Left renal cortex interstitium (tissue), 4 donors: ENCODE measurements at regions not wholly inside any gene's neighbourhood (a gene's known extent, or its start where the extent isn't known, plus 50 kb on each side); places are given as distances from the start of the nearest gene placed in this dataset.
"Not testable (repeated sequence)": the region's sequence is repeated elsewhere in the genome, so short reads cannot be mapped to it uniquely, and the experiment has no call there.

Experiments
- DNase-seq, 4 donors: peaks; one replicate each; pipeline ENCODE4 v3.0.0-alpha.2; 2013; ENCODE audit warnings: low read depth in 4 of 4, low spot score in 2 of 4, missing footprints in 1 of 4

DNA sequence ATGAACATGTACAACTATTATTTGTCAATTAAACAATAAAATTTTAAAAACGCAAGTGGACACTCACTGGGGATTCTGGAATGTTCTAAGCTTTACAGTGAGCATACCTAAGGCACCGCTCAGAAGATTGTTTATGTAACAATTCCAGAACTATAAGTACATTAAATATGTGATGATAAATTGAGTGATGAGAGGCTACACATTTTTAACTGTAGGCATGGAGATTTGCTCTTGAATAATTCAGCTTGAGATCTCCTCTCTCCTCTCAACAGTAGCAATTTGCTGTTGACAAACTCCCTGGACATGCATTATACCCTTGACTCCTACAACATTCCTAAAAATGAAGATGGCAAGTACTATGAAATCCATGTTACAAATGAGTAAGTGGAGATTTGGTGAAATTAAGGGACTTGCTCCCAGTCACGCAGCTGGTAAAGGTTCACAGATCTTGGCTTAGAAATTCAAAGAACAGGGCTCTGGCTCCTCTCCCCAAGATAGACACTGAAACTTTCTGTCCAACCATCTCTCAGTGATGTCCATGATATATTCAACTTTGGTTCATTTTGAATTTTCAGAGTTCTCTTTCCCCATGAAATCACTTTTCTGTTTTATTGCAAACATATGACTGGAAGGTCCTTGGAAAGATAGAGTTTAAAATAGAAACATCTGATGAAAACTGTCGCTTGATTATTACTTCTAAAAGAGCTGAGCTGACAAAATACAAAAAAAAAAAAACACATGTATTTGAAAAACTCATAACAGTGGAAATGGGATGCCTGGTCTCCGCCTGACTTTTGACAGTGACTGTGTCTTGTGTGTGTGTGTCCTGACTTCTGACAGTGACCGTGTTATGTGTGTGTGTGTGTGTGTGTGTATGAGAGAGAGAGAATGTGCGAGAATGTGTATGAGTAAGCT lies 488.3 kb downstream of the TNS3 start:
- DNase-seq: no peak

DNA sequence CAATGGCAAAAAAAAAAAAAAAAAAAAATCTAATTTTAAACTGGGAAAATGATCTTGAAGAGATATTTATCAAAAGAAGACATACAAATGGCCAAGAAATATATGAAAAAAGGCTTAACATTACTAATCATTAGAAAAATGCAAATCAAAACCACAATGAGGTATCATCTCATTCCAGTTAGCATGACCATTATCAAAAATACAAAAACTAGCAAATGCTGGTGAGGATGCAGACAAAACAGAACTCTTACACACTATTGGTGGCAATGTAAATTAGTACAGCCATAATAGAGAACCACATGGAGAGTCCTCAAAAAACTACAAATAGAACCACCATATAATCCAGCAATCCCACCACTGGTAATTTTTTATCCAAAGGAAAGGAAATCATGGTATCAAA lies 489.6 kb downstream of the TNS3 start:
- DNase-seq: no peak

DNA sequence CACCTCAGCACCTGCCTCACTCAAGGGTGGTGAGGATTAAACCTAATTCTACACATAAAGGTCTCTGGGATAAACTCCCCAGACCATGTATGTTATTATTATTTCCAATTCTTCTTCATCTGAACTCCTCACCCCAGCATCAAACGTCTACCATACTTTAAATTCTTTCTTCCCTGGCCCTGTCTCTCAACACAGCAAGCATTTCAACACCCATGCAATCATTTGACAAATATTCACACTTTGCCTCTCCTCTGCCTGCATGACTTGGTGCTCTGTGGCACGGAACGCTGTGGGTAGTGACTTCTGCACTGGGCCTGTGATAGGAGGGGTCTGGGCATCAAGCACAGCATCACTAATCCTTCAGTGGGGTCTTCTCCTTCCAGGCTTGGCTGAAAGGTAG lies 490.8 kb downstream of the TNS3 start:
- DNase-seq: no peak

DNA sequence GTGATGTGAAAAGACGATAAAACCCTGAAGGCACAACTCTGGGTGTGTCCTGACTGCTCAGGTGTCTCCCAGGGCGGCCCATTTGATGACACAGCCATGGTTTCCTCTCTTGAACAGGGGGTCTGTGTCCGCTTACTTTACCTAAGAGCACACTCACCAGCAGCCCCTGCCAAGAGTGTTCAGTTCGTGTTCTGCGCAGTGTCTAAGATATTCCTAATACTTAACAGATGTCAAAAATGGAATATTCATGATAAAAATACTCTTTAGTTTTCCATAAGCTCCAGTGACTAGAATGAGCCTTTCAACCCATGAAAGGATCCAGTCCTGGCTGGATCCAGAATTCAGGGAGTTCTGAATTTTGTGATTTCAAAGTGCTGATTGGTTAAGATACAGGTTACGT lies 492.4 kb downstream of the TNS3 start:
- no peak for DNase-seq

DNA sequence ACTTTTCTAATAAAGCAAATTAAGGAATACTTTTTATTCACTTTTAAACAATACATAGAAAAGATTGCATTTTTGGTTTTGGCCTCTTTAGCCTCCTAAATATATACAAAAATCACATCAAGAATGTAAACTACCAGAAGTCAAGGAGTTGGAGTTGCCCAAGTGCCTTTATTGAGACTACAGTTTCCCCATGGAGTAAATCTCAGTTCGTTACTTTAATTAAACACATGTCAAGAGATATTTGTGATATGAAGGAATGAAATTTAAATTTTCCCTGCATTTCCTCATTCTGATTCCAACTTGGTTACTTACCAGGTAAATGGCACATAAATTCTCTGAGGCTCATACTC lies 492.9 kb downstream of the TNS3 start:
- DNase-seq: no peak

DNA sequence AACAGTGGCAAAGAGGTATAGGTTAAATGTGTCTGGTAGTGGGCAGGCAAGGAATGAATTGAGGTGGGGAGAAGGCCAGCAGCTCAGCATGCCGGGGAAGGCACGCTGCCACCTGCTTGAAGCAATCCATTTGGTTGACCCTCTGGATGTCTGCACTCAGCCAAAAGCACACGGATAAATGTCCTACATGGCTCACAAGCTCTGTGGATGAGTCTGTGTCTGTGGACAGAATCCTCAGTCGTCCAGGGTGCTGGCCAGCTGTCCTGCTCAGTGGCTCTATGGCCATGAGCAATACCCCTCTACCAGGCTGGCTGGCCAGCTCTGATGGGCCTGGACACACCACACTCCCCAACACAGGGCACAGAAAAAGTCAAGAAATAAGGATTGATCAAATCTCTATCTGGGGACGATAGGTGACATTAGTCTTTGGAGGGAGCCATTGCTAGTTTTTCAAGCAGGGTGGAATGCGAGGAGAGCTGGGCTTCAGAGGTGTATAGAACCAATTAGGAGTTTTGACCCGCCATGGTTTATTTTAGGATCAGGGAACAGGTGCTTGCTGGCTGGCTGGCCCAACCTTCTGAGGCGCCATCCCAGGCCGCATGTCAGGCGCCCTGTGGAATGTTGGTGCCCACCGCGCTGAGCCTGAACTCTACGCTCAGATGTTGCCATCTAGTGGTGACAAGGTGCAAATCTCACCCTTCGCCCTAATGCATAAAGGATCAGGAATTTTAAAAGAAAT lies 493.4 kb downstream of the TNS3 start:
- peak; percentile 9 to 49 (median 26) for DNase-seq

DNA sequence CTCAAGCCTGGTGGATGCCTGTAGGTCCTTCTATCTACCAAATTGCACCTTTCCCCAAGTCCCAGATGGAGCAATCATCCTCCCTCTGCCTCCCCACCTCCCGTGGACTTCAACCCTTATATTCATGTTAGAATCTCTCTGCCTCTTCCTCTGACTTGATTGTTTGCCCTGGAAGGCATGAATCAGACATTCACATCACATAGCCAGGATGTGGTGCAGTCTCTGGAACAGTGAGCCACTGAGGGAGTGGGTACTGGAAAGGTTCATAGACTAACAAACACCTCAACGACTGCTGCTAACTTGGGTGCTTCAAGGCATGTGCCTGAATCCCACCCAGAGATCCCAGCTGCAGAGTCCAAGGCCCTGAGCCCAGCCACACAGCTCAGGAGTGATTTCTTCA lies 494.0 kb downstream of the TNS3 start:
- no peak for DNase-seq

DNA sequence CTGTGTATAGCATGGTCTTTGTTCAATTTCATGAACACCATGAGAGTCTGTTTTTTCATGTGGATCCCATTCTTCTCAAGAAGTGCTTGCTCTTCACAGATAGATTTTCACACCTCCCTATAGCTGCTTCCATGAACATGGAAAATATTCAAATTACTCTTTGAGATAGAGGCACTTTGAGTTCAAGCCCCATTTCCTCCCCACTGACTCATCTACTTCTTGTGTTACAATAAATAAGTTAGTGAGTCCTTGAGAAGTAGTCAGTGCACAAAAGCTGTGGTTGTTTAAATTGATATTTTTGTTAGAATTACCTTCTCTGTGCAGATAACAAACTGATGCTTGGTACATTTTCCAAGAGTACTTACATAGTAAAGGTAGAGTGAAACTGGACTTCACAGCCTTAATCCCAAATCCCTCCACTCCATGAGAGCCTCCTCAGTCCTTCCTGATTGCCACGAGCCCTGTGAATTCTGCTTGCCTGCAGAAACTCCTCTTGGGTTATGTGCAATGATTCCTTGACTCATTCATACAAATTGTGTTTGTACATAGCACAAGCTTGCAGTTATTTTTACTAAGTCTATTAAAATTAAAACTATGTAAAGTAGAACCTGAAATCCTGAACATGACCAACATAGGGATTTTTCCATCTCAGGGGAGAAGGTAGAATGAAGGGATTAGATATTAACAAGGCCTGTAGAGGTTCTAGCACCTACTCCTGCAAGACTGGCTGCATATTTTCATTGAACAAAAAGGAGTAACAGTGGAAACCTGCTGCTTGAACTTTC lies 496.2 kb downstream of the TNS3 start:
- DNase-seq: no peak

DNA sequence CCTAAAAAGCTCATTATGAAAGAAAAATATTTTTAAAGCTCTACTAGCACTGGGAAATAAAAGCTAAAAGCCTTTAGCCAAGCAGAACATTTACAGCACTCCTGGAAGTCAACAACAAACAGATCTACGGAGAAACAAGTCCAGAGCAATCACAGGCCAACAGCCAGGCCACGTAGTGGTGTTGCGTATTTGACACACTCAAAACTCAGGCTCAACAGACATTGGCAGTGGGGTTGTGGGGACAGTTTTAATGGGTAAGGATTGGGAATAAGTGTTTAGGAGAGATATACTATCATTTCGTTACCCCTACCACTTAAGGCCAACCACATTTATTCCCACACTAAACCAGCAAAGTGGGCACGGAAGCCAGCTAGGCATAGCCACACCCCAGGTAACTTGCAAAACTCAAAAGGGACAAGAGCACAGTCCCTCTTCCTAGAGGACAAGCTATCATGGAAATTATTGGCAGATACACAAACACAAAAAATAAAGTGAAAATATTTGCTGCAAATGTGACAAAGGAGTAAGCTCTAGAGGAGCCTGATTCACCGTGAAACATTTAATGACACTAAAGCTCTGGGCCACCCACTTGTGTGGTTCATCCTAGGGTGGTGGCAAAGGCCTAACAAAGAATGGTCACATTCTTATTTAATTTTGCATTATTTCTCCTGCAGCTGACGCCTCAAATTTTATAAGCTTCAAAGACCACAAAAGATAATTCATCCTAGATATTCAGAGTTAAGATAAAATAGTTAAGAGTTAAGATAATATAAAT lies 498.2 kb downstream of the TNS3 start:
- no peak for DNase-seq

DNA sequence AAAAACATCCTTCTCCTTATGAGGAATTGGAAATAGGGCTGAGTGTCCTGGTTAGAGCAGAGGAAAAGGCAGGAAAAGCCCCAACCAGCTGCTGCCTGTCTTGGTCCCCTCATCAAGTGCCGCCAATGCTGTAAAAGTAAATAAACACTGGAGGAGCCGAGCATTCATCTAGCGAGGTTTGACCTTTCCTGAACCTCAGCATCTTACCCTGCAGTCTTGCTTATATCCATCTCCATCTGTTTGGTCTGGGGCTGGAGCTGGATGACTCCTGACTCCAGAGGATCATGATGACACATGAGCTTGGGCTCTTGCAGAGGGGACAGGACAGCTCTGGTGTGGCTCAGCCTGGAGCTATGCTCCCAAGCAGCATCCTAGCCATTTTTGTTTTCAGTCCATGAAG lies 501.1 kb downstream of the TNS3 start:
- no peak for DNase-seq

DNA sequence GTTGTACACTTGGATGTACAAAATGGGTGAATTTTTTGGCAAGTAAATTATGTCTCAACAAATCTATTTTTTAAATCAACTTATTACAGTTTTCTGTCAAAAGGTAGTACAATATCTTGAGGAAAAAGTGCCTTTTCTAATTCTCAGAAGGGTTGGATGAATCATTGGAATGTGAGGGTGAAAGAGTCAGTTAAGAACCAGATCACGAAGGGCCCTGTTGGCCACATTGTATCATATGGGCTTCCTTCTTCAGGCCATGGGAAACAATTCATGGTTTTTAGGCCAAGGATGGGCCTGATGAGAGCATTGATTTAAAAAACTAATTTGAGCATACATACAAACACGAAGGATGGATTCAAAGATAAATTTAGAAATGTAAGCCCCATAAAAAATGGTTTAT lies 503.7 kb downstream of the TNS3 start:
- DNase-seq: no peak

DNA sequence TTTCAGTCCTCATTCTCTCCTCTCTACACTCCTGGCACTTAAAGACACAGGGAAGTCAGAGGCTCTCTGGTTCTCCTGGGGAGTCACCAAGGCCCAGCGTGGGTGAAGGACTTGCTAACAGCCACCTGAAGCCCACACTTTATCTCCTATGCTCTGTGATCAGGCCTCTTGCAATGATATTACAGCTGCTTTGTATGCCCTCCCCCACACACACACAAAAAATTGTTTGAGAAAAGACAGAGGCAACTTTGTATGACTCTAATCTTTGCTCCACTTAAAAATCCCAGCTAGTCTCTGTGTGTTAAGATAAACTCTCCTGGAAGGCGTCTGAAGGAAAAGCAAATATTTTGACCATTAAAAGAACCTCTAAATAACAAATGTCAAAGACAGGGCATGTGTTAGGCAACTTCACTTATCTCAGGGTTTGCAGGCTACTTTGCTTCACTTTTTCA lies 507.2 kb downstream of the TNS3 start:
- no peak for DNase-seq

DNA sequence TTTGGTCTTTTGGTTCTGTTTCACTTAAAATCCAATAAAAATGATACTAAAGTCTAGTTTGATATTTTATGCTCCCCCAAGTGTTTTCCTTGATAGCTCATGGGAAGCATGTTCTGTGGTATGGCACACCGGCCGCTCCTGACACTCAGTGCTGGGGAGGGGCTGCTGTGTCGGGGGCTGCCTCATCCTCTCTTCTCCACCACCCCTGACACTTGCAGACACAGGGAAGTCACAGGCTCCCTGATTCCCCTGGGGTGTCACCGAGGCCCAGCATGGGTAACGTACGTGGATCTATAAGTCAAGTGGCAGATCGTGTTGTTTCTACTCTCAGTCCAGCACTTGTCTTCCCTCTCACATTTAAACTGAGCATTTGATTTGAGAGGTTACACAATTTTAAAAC lies 508.6 kb downstream of the TNS3 start:
- DNase-seq: no peak

DNA sequence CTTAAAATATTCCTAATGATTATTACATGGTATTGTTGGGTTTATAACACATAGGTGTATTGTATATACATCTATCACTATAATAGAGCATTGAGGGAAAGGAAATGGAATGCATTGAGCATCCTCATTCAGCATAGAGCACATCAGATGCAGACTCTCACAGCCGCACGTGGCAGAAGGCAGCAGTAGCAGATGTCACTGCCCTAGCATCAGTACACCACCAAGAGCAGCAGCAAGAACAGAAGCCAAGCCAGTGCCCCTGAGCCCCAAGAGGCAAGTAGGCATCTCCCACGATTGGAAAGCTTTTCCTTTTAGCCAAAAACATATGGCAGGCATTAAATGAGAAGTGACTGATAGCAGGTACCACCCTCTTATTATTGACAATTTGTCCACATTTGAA lies 510.0 kb downstream of the TNS3 start:
- no peak for DNase-seq

DNA sequence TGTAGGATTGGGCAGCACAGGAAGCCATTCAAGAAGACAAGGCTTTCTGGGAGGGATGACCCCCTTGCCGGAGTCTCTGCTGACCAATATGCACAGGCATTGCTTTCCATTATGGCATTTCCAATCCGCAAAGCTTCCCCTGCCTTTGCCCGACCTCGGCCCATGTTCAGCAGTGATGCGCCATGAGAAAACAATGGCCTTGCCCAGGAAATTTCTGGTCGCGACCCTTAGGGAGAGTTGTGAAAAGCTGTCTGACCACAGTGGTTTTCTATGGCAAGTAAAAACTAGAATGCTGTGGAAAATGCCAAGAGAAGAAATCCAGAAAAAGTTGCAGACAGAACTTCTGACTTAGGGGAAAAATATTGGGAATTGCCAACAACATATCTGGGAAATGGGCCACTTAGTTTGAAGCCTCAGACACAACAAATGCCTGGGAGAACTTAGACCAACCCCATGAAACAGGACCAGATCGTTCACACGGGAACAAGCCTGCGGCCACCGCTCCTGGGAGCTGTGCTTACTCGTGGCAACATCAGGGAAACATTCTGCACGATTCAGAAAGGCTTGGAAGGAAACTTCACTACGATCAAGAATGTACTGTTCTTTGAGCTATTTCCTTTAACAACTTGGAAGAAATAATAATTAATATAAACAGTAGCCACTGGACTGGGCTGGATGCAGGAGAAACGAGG lies 512.4 kb downstream of the TNS3 start:
- no peak for DNase-seq

DNA sequence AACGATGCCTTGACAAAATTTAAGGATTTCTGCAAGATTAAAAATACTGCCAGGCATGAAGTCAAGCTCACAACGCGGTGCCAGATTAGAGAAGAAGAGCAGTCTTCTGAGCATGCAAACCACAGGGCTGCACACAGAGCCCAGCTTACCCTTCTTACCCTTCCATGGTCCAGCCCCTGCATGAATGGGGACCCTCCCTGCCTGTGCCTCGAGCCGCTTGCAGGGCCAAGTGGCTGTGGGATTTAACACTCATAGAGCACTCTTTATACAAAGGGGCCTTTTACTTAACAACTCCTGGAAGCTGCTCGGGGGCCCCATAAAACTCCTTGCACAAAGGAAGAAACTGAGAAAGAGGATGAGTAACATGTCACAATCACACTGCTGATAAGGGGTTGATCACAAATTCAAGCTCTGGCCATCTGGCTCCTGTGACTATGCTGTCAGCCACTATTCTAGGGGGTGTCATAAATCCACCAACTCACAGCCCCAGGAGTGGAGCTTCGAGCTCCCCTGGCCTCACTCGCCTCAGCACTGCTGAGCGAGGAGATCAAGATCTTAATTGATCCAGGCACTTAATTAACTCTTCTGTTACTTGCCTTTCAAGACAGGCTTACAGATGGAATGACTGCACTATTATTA lies 514.8 kb downstream of the TNS3 start:
- DNase-seq: no peak

DNA sequence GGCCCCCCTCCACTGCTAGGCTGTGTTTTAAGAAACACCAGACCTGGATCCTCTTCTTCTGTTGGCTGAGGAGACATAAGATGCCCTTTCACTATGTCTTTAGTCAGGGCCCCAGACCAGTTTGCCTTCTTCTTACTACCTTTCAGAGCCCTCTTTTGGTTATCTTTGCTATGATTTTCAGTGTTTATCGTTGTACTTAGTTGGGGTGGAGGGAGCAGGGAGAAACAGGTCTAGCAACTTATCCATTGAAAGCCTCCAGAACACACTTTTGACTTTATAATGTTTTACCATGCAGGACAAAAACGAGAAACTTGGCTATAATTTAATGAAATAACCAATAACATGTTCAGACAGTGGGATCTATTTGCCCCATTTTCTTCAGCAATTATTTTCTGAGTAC lies 525.2 kb downstream of the TNS3 start:
- DNase-seq: no peak

DNA sequence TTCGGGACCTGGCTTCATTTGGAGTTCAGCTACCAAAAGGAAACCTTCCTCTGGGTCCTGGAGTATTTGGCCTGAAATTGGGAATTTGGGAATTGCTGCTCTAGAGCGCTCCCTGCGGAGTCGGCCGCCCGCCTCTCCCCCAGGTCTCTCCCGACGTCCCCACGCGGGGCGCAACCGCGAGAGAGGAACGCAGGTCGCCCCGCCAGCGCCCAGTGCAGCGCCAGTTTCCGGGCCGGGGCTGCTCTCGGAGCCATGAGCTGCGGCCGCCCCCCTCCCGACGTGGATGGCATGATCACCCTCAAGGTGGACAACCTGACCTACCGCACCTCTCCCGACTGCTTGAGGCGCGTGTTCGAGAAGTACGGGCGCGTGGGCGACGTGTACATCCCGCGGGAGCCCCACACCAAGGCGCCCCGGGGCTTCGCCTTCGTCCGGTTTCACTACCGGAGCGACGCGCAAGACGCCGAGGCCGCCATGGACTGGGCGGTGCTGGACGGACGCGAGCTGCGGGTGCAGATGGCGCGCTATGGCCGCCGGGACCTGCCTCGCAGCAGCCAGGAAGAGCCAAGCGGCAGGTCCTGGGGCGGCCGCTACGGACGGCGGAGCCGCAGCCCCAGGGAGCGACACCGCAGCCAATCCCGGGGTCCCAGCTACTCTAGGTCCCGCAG lies 529.2 kb downstream of the TNS3 start:
- not testable (repeated sequence) for DNase-seq

DNA sequence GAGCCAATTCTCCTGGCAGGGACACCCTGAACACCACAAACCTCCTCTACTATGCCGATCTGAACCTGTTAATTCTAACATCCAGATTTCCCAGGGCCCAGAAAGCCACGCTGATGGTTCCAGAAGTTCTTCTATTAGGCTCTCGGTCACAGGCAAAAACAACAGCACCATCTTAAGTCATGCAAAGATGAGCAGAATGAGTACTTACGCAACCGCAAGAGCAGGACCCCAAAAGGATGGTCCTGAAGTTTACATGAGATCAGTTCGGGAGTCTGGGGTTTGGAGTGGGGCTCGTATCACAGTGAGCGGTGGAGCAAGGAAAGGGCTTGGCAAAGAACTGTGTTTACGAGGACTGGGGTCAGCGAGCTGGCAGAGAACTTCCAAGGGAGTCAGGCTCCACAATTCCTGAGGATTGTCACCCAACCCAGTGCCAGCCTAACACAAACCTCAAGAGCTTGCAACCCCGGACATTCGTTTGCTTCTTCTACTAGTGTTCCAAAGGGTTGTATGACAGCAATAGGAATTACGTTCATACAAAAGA lies 532.6 kb downstream of the TNS3 start:
- DNase-seq: no peak
